CD8-positive, alpha-beta memory T cell (primary cell): ENCODE measurements at regions not wholly inside any gene's neighbourhood (a gene's known extent, or its start where the extent isn't known, plus 50 kb on each side); places are given as distances from the start of the nearest gene placed in this dataset.

Experiments
- CTCF ChIA-PET: fragments of 350-600 bp; sonication (Branson Sonifier 250); formaldehyde crosslinking; loops from one replicate; lab custom pipeline; 2021; ENCODE audit warnings: antibody characterized with exemption; lab: Charles Lee
- POLR2A ChIA-PET: fragments of 350-600 bp; sonication (Branson Sonifier 250); formaldehyde crosslinking; loops from one replicate; lab custom pipeline; 2021; ENCODE audit warnings: antibody characterized with exemption; lab: Charles Lee
- DNase-seq, 5 donors: peaks; one replicate each; pipeline versions ENCODE4 v3.0.0 to v3.0.0-alpha.2; 2020 to 2022; ENCODE audit warnings: mixed read lengths in 1 of 5
- H3K27ac ChIP-seq: one replicate; pipeline ENCODE4 v1.7.0; 2013; ENCODE audit warnings: low read depth, mild to moderate bottlenecking, low read length, moderate library complexity
- H3K27me3 ChIP-seq: 2 replicates; pipeline ENCODE4 v1.7.0; 2013; ENCODE audit warnings: low read length, mild to moderate bottlenecking; ENCODE audit not compliant: insufficient read depth, poor library complexity, severe bottlenecking
- H3K36me3 ChIP-seq: 2 replicates; pipeline ENCODE4 v1.7.0; 2013; ENCODE audit warnings: mild to moderate bottlenecking, low read length, moderate library complexity; ENCODE audit not compliant: insufficient read depth
- H3K4me1 ChIP-seq: 2 replicates; pipeline ENCODE4 v1.7.0; 2013; ENCODE audit warnings: mild to moderate bottlenecking, low read length, moderate library complexity; ENCODE audit not compliant: insufficient read depth
- H3K4me3 ChIP-seq: 2 replicates; pipeline ENCODE4 v1.7.0; 2013; ENCODE audit warnings: mild to moderate bottlenecking, low read length
- H3K9me3 ChIP-seq: 2 replicates; pipeline ENCODE4 v1.7.0; 2013; ENCODE audit warnings: mild to moderate bottlenecking, low read length
- H3K27ac Mint-ChIP-seq, 8 donors: one replicate each; pipeline ENCODE4 v1.8.0; 2020 to 2021; ENCODE audit warnings: mixed read lengths in 8 of 8, mild to moderate bottlenecking in 6 of 8, inconsistent platforms in 3 of 8, moderate library complexity in 3 of 8
- H3K27me3 Mint-ChIP-seq, 2 donors: one replicate each; pipeline ENCODE4 v1.8.0; 2020 to 2021; ENCODE audit warnings: mixed read lengths in 2 of 2, mild to moderate bottlenecking in 1 of 2, moderate library complexity in 1 of 2
- H3K36me3 Mint-ChIP-seq, 3 donors: one replicate each; pipeline ENCODE4 v1.8.0; 2020 to 2021; ENCODE audit warnings: mixed read lengths in 3 of 3, inconsistent platforms in 1 of 3, mild to moderate bottlenecking in 1 of 3
- H3K4me1 Mint-ChIP-seq, 3 donors: one replicate each; pipeline ENCODE4 v1.8.0; 2020 to 2021; ENCODE audit warnings: mixed read lengths in 3 of 3, inconsistent platforms in 1 of 3, mild to moderate bottlenecking in 1 of 3
- H3K4me3 Mint-ChIP-seq, 7 donors: one replicate each; pipeline ENCODE4 v1.8.0; 2020 to 2021; ENCODE audit warnings: mixed read lengths in 7 of 7, mild to moderate bottlenecking in 6 of 7, moderate library complexity in 4 of 7, inconsistent platforms in 2 of 7
- H3K9me3 Mint-ChIP-seq, 5 donors: one replicate each; pipeline ENCODE4 v1.8.0; 2020 to 2022; ENCODE audit warnings: mixed read lengths in 5 of 5, mild to moderate bottlenecking in 3 of 5, moderate library complexity in 2 of 5, inconsistent platforms in 1 of 5

DNA sequence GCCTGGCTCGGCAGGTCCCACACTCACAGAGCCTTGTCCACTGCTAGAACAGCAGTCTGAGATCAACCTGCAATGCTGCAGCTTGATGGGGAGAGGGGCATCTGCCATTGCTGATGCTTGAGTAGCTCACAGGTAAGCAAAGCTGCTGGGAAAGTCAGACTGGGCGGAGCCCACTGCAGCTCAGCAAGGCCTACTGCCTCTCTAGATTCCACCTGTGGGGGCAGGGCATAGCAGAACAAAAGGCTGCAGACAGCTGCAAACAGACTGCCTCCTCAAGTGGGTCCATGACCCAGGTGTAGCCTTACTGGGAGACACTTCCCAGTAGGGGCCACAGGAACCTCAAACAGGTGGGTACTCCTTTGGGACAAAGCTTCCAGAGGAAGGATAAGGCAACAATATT is 110.6 kb upstream of the ADAMTS3 start:
- POLR2A ChIA-PET: no interaction called here
- H3K27me3 Mint-ChIP-seq: peaks cover 2 to 12% of the 10 kb centered on the region in 2 donors
- no peaks in the 10 kb centered on the region for H3K27me3 ChIP-seq
- H3K9me3 Mint-ChIP-seq: peaks cover 0 to 11% (median 6%) of the 10 kb centered on the region in 5 donors
- no peak for DNase-seq
- H3K27ac ChIP-seq: no peak overlapping the region
- H3K4me1 Mint-ChIP-seq: no peaks in the 10 kb centered on the region
- H3K4me3 Mint-ChIP-seq: no peak overlapping the region
- no peak overlapping the region for H3K27ac Mint-ChIP-seq
- H3K4me1 ChIP-seq: no peaks in the 10 kb centered on the region
- no peak overlapping the region for H3K4me3 ChIP-seq
- H3K9me3 ChIP-seq: no peaks in the 10 kb centered on the region
- H3K36me3 ChIP-seq: no peaks in the 10 kb centered on the region
- peaks cover 0 to 6% (median 0%) of the 10 kb centered on the region in 3 donors for H3K36me3 Mint-ChIP-seq
- CTCF ChIA-PET: no interaction called here

DNA sequence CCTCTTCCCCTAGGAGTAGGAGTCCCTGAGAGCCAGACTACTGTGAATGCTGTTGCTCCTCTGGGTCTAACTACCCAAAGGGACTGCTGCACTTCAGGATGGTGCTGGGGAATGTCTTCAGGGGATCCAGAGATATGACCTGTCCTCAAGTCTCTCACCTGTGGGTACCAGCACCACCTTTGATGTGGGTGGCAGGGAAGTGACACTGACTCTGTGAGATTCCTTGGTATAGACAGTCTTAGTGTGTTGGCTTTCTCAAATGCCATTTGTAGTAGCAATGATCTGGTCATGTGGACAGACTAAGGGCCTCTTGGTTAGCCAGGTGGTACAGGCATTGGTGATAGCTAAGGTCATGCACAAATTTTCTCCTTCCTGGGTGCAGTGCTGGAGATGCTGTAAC is 108.9 kb upstream of the ADAMTS3 start:
- Histone ChIP-seq H3K36me3 (no peaks in the 10 kb centered on the region), H3K4me3 (no peak overlapping the region), H3K4me1 (no peaks in the 10 kb centered on the region), H3K27ac (no peak overlapping the region), H3K9me3 (no peaks in the 10 kb centered on the region), H3K27me3 (no peaks in the 10 kb centered on the region)
- Mint-ChIP-seq H3K36me3 (peaks cover 0 to 4% (median 0%) of the 10 kb centered on the region in 3 donors), H3K9me3 (peaks cover 0 to 5% (median 4%) of the 10 kb centered on the region in 5 donors), H3K4me3 (no peak overlapping the region), H3K27ac (no peak overlapping the region), H3K27me3 (peaks cover 2 to 12% of the 10 kb centered on the region in 2 donors), H3K4me1 (no peaks in the 10 kb centered on the region)
- CTCF ChIA-PET: no interaction called here
- POLR2A ChIA-PET: no interaction called here
- DNase-seq: no peak

DNA sequence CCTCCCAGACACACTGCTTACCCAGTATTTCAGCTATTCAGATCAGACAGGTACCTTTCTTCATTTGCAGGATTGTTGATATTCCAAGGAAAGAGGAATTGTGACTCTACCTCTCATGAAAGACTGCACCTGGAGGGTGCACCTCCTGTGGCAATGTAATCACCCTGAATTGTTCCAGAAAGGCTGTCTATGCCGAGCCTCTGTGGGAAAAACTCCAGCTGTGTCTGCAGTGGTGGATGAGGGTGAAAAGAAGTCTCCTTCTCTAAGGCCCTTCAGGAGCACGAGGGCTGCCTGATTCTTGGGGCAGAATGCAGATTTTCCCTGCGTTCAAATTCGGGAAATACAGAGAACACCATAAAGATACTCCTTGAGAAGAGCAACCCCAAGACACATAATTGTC is 108.2 kb upstream of the ADAMTS3 start:
- Mint-ChIP-seq H3K4me1 (no peaks in the 10 kb centered on the region), H3K4me3 (no peak overlapping the region), H3K27ac (no peak overlapping the region), H3K27me3 (peaks cover 2 to 12% of the 10 kb centered on the region in 2 donors), H3K36me3 (peaks cover 0 to 4% (median 0%) of the 10 kb centered on the region in 3 donors), H3K9me3 (peaks cover 0 to 5% (median 2%) of the 10 kb centered on the region in 5 donors)
- Histone ChIP-seq H3K4me3 (no peak overlapping the region), H3K4me1 (no peaks in the 10 kb centered on the region), H3K27ac (no peak overlapping the region), H3K36me3 (no peaks in the 10 kb centered on the region), H3K9me3 (no peaks in the 10 kb centered on the region), H3K27me3 (no peaks in the 10 kb centered on the region)
- CTCF ChIA-PET: no interaction called here
- POLR2A ChIA-PET: no interaction called here
- DNase-seq: no peak

DNA sequence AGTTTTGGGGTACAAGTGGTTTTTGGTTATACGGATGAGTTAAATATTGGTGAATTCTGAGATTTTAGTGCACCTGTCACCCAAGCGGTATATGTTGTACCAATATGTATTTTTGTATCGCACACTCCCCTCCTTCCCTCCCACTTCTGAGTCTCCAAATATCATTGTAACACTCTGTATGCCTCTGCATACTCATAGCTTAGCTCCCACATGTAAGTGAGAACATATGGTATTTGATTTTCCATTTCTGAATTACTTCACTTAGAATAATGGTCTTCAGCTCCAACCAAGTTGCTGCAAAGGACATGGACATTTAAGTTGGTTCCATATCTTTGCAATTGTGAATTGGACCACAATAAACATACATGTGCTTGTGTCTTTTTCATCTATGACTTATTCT is 103.0 kb upstream of the ADAMTS3 start:
- Histone ChIP-seq H3K27ac (no peak overlapping the region), H3K4me3 (no peak overlapping the region), H3K27me3 (no peaks in the 10 kb centered on the region), H3K9me3 (no peaks in the 10 kb centered on the region), H3K4me1 (no peaks in the 10 kb centered on the region), H3K36me3 (no peaks in the 10 kb centered on the region)
- Mint-ChIP-seq H3K36me3 (no peaks in the 10 kb centered on the region), H3K27me3 (peaks cover 0 to 2% of the 10 kb centered on the region in 2 donors), H3K27ac (no peak overlapping the region), H3K9me3 (no peaks in the 10 kb centered on the region), H3K4me1 (no peaks in the 10 kb centered on the region), H3K4me3 (no peak overlapping the region)
- POLR2A ChIA-PET: no interaction called here
- DNase-seq: no peak
- CTCF ChIA-PET: no interaction called here

DNA sequence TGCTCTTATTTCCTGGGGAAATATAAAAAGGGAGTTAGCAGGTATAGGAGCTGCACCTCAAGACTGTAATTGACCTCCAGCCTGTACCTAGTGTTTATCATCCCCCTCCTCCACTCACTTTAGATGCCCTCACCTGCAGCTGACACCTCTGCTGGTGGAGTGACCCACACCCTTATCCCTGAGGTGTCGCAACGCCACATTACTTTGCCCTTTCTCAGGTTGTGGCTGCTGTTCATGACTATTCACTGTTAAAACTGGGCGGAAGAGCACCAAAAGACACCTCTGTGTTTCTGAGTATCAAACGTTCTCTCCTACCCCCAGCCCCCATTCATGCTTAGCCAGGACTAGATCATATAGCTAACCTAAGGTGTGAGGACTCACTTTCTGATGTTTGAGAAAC is 101.5 kb upstream of the ADAMTS3 start:
- no peaks in the 10 kb centered on the region for H3K27me3 Mint-ChIP-seq
- H3K9me3 ChIP-seq: no peaks in the 10 kb centered on the region

DNA sequence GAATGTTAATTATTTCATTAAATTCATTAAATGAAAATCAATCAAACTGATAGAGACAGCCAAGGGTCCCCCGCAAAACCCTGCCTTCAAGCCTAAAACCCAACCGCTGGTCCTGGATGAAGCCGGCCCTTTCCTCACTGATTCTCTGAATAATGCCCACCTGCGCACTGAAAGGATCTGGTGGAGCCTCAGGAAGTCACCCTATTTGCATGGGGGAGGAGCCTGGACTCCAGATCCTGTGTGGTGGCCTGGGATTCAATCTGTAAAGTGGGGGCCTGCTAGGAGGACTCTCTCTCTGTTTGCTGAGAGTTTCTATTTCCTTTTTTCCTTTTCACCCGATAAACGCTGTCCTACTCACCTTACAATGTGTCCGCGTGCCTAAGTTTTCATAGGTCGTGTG is 97.9 kb upstream of the ADAMTS3 start:
- Histone ChIP-seq H3K27ac (no peak overlapping the region), H3K27me3 (no peaks in the 10 kb centered on the region), H3K9me3 (no peaks in the 10 kb centered on the region), H3K4me3 (no peak overlapping the region), H3K4me1 (no peaks in the 10 kb centered on the region), H3K36me3 (no peaks in the 10 kb centered on the region)
- H3K27ac Mint-ChIP-seq: no peak overlapping the region
- no peaks in the 10 kb centered on the region for H3K36me3 Mint-ChIP-seq
- ChIA-PET POLR2A (no interaction called here), CTCF (no interaction called here)
- no peaks in the 10 kb centered on the region for H3K9me3 Mint-ChIP-seq
- no peak for DNase-seq
- no peaks in the 10 kb centered on the region for H3K4me1 Mint-ChIP-seq
- H3K27me3 Mint-ChIP-seq: peaks cover 0 to 1% of the 10 kb centered on the region in 2 donors
- H3K4me3 Mint-ChIP-seq: no peak overlapping the region

More for the DNA sequence above, 101.5 kb upstream of the ADAMTS3 start:
- no peak for DNase-seq
- POLR2A ChIA-PET: no interaction called here
- H3K36me3 ChIP-seq: no peaks in the 10 kb centered on the region
- peak overlapping the region in 1 of 8 donors; percentile 16 for H3K27ac Mint-ChIP-seq
- no peaks in the 10 kb centered on the region for H3K9me3 Mint-ChIP-seq
- H3K4me1 ChIP-seq: no peaks in the 10 kb centered on the region
- H3K4me3 Mint-ChIP-seq: no peak overlapping the region
- no peaks in the 10 kb centered on the region for H3K27me3 ChIP-seq
- no peak overlapping the region for H3K4me3 ChIP-seq
- H3K4me1 Mint-ChIP-seq: no peaks in the 10 kb centered on the region
- H3K36me3 Mint-ChIP-seq: no peaks in the 10 kb centered on the region
- no peak overlapping the region for H3K27ac ChIP-seq
- CTCF ChIA-PET: no interaction called here

DNA sequence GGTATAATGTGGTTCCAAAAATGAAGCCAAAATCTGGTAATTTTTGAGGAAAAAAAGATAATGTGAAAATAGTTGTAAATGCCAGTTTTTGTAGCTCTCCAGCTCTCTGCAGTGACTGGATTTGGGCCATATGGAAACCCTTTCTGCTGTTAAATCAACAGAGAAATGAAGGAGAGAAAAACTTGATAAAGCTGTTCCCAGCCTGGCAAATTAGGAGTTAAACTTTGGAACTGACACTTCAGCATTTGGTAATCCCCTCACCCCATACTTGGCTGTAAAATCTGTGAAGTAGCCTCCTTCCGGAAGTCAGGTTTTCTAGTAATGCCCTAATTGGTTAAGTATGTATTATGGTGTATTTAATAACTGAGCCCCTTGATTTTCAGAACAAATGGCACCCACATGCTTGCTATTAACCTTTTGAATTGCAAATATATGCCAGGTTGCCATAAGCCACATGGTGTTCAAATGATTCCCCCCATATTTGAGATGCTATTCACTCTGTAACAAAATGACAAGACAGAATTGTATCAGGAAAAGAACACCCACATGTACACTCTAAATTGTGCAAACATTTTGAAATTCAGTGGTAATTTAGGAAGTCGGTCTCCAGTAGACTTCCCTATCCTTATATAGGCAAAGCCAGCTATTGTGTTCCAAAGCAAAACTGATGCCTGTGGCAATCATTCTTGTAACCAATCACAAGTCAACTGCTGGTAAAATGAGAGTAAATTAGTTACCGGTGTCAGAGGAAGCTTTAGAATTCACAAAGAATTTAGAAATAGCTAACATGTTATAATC is 96.3 kb upstream of the ADAMTS3 start:
- no peak for DNase-seq
- H3K4me1 ChIP-seq: no peaks in the 10 kb centered on the region
- H3K27me3 ChIP-seq: no peaks in the 10 kb centered on the region
- ChIA-PET POLR2A (no interaction called here), CTCF (no interaction called here)
- no peak overlapping the region for H3K4me3 Mint-ChIP-seq
- no peaks in the 10 kb centered on the region for H3K9me3 ChIP-seq
- H3K36me3 Mint-ChIP-seq: no peaks in the 10 kb centered on the region
- no peak overlapping the region for H3K4me3 ChIP-seq
- H3K27me3 Mint-ChIP-seq: peaks cover 1 to 2% of the 10 kb centered on the region in 2 donors
- no peak overlapping the region for H3K27ac Mint-ChIP-seq
- no peaks in the 10 kb centered on the region for H3K36me3 ChIP-seq
- no peaks in the 10 kb centered on the region for H3K4me1 Mint-ChIP-seq
- no peaks in the 10 kb centered on the region for H3K9me3 Mint-ChIP-seq
- no peak overlapping the region for H3K27ac ChIP-seq

DNA sequence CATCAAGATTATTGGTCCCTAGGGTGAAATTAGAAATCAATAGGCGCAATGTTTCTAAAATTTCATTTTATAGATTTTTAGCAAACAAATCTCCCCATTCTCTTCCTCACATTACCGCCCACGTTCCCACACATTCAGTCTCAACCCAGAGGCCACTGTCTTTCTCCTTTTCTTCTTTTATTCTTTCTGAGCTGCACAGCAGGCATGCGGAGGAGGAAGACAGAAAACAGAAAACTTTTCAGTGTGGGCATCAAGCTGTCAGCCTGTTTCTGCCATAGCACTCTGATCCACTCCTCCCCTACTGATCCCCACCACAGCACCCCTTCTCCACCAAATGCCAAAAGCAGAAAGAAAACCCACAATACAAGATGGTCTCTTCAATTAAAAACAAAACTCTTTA is 94.8 kb upstream of the ADAMTS3 start:
- H3K9me3 Mint-ChIP-seq: no peaks in the 10 kb centered on the region
- DNase-seq: no peak
- no peak overlapping the region for H3K4me3 Mint-ChIP-seq
- H3K27ac ChIP-seq: no peak overlapping the region
- H3K27me3 ChIP-seq: no peaks in the 10 kb centered on the region
- peaks cover 1 to 2% of the 10 kb centered on the region in 2 donors for H3K27me3 Mint-ChIP-seq
- H3K4me1 Mint-ChIP-seq: no peaks in the 10 kb centered on the region
- no peak overlapping the region for H3K4me3 ChIP-seq
- ChIA-PET CTCF (no interaction called here), POLR2A (no interaction called here)
- no peaks in the 10 kb centered on the region for H3K4me1 ChIP-seq
- H3K9me3 ChIP-seq: no peaks in the 10 kb centered on the region
- no peaks in the 10 kb centered on the region for H3K36me3 ChIP-seq
- no peaks in the 10 kb centered on the region for H3K36me3 Mint-ChIP-seq
- H3K27ac Mint-ChIP-seq: no peak overlapping the region
